GM12892 (cell line): ENCODE measurements at regions not wholly inside any gene's neighbourhood (a gene's known extent, or its start where the extent isn't known, plus 50 kb on each side); places are given as distances from the start of the nearest gene placed in this dataset.
A peak's percentile ranks its signal among the peaks of the same experiment; 100 is the strongest.

Source experiments
- DNase-seq: peaks from one replicate; pipeline ENCODE4 v3.0.0; 2011; ENCODE audit not compliant: insufficient read length
- FAIRE-seq: peaks from 2 replicates; lab custom pipeline; 2011; peaks lifted over from hg19 to GRCh38; lab: Jason Lieb, UNC
- POLR2A ChIP-seq: IDR thresholded peaks from 2 replicates; pipeline ENCODE4 v1.6.1; 2011; ENCODE audit warnings: low read depth, low read length, control low read depth
- POLR2AphosphoS5 ChIP-seq: IDR thresholded peaks from 2 replicates; pipeline ENCODE4 v1.6.1; 2011; ENCODE audit warnings: low read depth, low read length, control low read depth
- TAF1 ChIP-seq: IDR thresholded peaks from 2 replicates; pipeline ENCODE4 v1.6.1; 2011; ENCODE audit warnings: low read depth, mild to moderate bottlenecking, control low read depth, low read length, borderline replicate concordance

GRCh38 chr1:13952985-13953384, 253.0 kb downstream of the PRDM2 start:
- DNase-seq (no peak), FAIRE-seq (no peak)
- TF ChIP-seq POLR2A (no peak), TAF1 (no peak), POLR2AphosphoS5 (no peak)

GRCh38 chr1:13956393-13956792, 256.4 kb downstream of the PRDM2 start:
- FAIRE-seq (no peak), DNase-seq (no peak)
- TF ChIP-seq POLR2A (no peak), TAF1 (no peak), POLR2AphosphoS5 (no peak)

- TF ChIP-seq POLR2AphosphoS5 (no peak), TAF1 (no peak), POLR2A (no peak)
- peak; percentile 95 for FAIRE-seq
These were observed 260.5 kb downstream of the PRDM2 start for GRCh38 chr1:13960375-13960987.

GRCh38 chr1:13964768-13965167, 264.8 kb downstream of the PRDM2 start:
- DNase-seq (no peak), FAIRE-seq (no peak)
- TF ChIP-seq POLR2AphosphoS5 (no peak), TAF1 (no peak), POLR2A (no peak)

More at GRCh38 chr1:13960375-13960987, 260.5 kb downstream of the PRDM2 start:
- DNase-seq = peak; percentile 41

- TF ChIP-seq TAF1 = no peak
- TF ChIP-seq POLR2AphosphoS5 = no peak
- no peak for TF ChIP-seq POLR2A
- DNase-seq (no peak), FAIRE-seq (no peak)
These were observed 265.9 kb downstream of the PRDM2 start for GRCh38 chr1:13965770-13966398.

GRCh38 chr1:13967707-13968106, 267.7 kb downstream of the PRDM2 start:
- DNase-seq (no peak), FAIRE-seq (no peak)
- TF ChIP-seq POLR2A (no peak), POLR2AphosphoS5 (no peak), TAF1 (no peak)

- DNase-seq (no peak), FAIRE-seq (no peak)
- no peak for TF ChIP-seq POLR2AphosphoS5
- TF ChIP-seq TAF1 = no peak
These were observed 268.4 kb downstream of the PRDM2 start for GRCh38 chr1:13968361-13968760.

GRCh38 chr1:13970631-13971247, 270.8 kb downstream of the PRDM2 start:
- TF ChIP-seq TAF1 (no peak), POLR2A (no peak), POLR2AphosphoS5 (no peak)
- FAIRE-seq (no peak), DNase-seq (no peak)

GRCh38 chr1:13976485-13976884, 276.5 kb downstream of the PRDM2 start:
- DNase-seq (no peak), FAIRE-seq (no peak)
- TF ChIP-seq POLR2A (no peak), POLR2AphosphoS5 (no peak), TAF1 (no peak)

- DNase-seq = no peak
- FAIRE-seq = no peak
- TF ChIP-seq POLR2A = no peak
- no peak for TF ChIP-seq POLR2AphosphoS5
- TF ChIP-seq TAF1 = no peak
These were observed 281.2 kb downstream of the PRDM2 start for GRCh38 chr1:13981142-13981541.

GRCh38 chr1:13983393-13983792, 283.4 kb downstream of the PRDM2 start:
- FAIRE-seq (no peak), DNase-seq (no peak)
- TF ChIP-seq TAF1 (no peak), POLR2A (no peak), POLR2AphosphoS5 (no peak)

- FAIRE-seq = no peak
- TF ChIP-seq TAF1 (no peak), POLR2AphosphoS5 (no peak), POLR2A (no peak)
- no peak for DNase-seq
These were observed 291.0 kb downstream of the PRDM2 start for GRCh38 chr1:13990939-13991338.
